ENCODE measurements at regions not wholly inside any gene's neighbourhood (a gene's known extent, or its start where the extent isn't known, plus 50 kb on each side); places are given as distances from the start of the nearest gene placed in this dataset.

- no peak overlapping the region for H2AFZ ChIP-seq (ENCODE audit: low read length)
- H3K4me3 ChIP-seq (ENCODE audit: insufficient read depth, low read length), result no peak overlapping the region
- TF ChIP-seq CTCF (IDR thresholded peaks at IDR 0.05; ENCODE audit: extremely low read depth, low read depth, low read length), result no peak
- no peaks in the 10 kb centered on the region for H3K27me3 ChIP-seq (ENCODE audit: insufficient read depth, low read length)
- no peaks in the 10 kb centered on the region for H3K4me1 ChIP-seq (ENCODE audit: insufficient read depth, low read length)
- H3K4me2 ChIP-seq (ENCODE audit: insufficient read depth, low read length), result no peak overlapping the region
- H4K20me1 ChIP-seq (ENCODE audit: insufficient read depth, low read length), result no peaks in the 10 kb centered on the region
- no peak for DNase-seq (ENCODE audit: insufficient read length, low spot score, missing footprints)
- H3K9me3 ChIP-seq (ENCODE audit: low read depth, low read length), result no peaks in the 10 kb centered on the region
- H3K27ac ChIP-seq (ENCODE audit: low read depth, low read length), result no peak overlapping the region
- H3K36me3 ChIP-seq (ENCODE audit: insufficient read depth, low read length), result no peaks in the 10 kb centered on the region
- H3K79me2 ChIP-seq (ENCODE audit: insufficient read depth, low read length), result no peaks in the 10 kb centered on the region
These were observed 371.3 kb upstream of the FSTL5 start for GRCh38 chr4:162535121-162535520.

GRCh38 chr4:162523171-162523570 lies 359.4 kb upstream of the FSTL5 start:
- no peaks in the 10 kb centered on the region for H3K79me2 ChIP-seq (ENCODE audit: insufficient read depth, low read length)
- no peaks in the 10 kb centered on the region for H4K20me1 ChIP-seq (ENCODE audit: insufficient read depth, low read length)
- H3K4me3 ChIP-seq (ENCODE audit: insufficient read depth, low read length), result no peak overlapping the region
- no peak for DNase-seq (ENCODE audit: insufficient read length, low spot score, missing footprints)
- no peaks in the 10 kb centered on the region for H3K27me3 ChIP-seq (ENCODE audit: insufficient read depth, low read length)
- H3K9me3 ChIP-seq (ENCODE audit: low read depth, low read length), result no peaks in the 10 kb centered on the region
- no peak overlapping the region for H3K27ac ChIP-seq (ENCODE audit: low read depth, low read length)
- H3K36me3 ChIP-seq (ENCODE audit: insufficient read depth, low read length), result no peaks in the 10 kb centered on the region
- no peak overlapping the region for H2AFZ ChIP-seq (ENCODE audit: low read length)
- H3K4me2 ChIP-seq (ENCODE audit: insufficient read depth, low read length), result no peak overlapping the region
- no peak for TF ChIP-seq CTCF (IDR thresholded peaks at IDR 0.05; ENCODE audit: extremely low read depth, low read depth, low read length)
- H3K4me1 ChIP-seq (ENCODE audit: insufficient read depth, low read length), result no peaks in the 10 kb centered on the region

GRCh38 chr4:162522724-162523123 lies 358.9 kb upstream of the FSTL5 start:
- no peak for DNase-seq (ENCODE audit: insufficient read length, low spot score, missing footprints)

GRCh38 chr4:162510937-162511336 lies 347.1 kb upstream of the FSTL5 start:
- Histone ChIP-seq H4K20me1 (ENCODE audit: insufficient read depth, low read length) (no peaks in the 10 kb centered on the region), H3K79me2 (ENCODE audit: insufficient read depth, low read length) (no peaks in the 10 kb centered on the region), H3K27ac (ENCODE audit: low read depth, low read length) (no peak overlapping the region), H3K4me1 (ENCODE audit: insufficient read depth, low read length) (no peaks in the 10 kb centered on the region), H2AFZ (ENCODE audit: low read length) (no peak overlapping the region), H3K36me3 (ENCODE audit: insufficient read depth, low read length) (no peaks in the 10 kb centered on the region), H3K4me3 (ENCODE audit: insufficient read depth, low read length) (no peak overlapping the region), H3K9me3 (ENCODE audit: low read depth, low read length) (no peaks in the 10 kb centered on the region), H3K27me3 (ENCODE audit: insufficient read depth, low read length) (no peaks in the 10 kb centered on the region), H3K4me2 (ENCODE audit: insufficient read depth, low read length) (no peak overlapping the region)
- no peak for DNase-seq (ENCODE audit: insufficient read length, low spot score, missing footprints)
- TF ChIP-seq CTCF (IDR thresholded peaks at IDR 0.05; ENCODE audit: extremely low read depth, low read depth, low read length), result no peak

More at GRCh38 chr4:162522724-162523123, 358.9 kb upstream of the FSTL5 start:
- Histone ChIP-seq H3K9me3 (ENCODE audit: low read depth, low read length) (no peaks in the 10 kb centered on the region), H3K27ac (ENCODE audit: low read depth, low read length) (no peak overlapping the region), H3K4me1 (ENCODE audit: insufficient read depth, low read length) (no peaks in the 10 kb centered on the region), H4K20me1 (ENCODE audit: insufficient read depth, low read length) (no peaks in the 10 kb centered on the region), H3K4me2 (ENCODE audit: insufficient read depth, low read length) (no peak overlapping the region), H3K36me3 (ENCODE audit: insufficient read depth, low read length) (no peaks in the 10 kb centered on the region), H3K27me3 (ENCODE audit: insufficient read depth, low read length) (no peaks in the 10 kb centered on the region), H3K4me3 (ENCODE audit: insufficient read depth, low read length) (no peak overlapping the region), H2AFZ (ENCODE audit: low read length) (no peak overlapping the region), H3K79me2 (ENCODE audit: insufficient read depth, low read length) (no peaks in the 10 kb centered on the region)
- TF ChIP-seq CTCF (IDR thresholded peaks at IDR 0.05; ENCODE audit: extremely low read depth, low read depth, low read length), result no peak
